Tibial nerve (tissue), 4 donors: ENCODE measurements at regions not wholly inside any gene's neighbourhood (a gene's known extent, or its start where the extent isn't known, plus 50 kb on each side); places are given as distances from the start of the nearest gene placed in this dataset.

Source experiments
- CTCF ChIP-seq, 5 experiments: fragments of 200-600 bp in 3 of 5; fragments of 450-650 bp in 2 of 5; sonication (generic) in 3 of 5; IDR thresholded peaks; one replicate each; pipeline ENCODE4 v1.5.1; 2016 to 2019; ENCODE audit warnings: antibody characterized with exemption in 5 of 5, mild to moderate bottlenecking in 3 of 5, moderate library complexity in 2 of 5
- EP300 ChIP-seq, 2 donors: sonication (generic); formaldehyde crosslinking; IDR thresholded peaks; one replicate each; pipeline ENCODE4 v1.6.1; 2017; ENCODE audit warnings: antibody characterized with exemption in 2 of 2, mild to moderate bottlenecking in 1 of 2
- POLR2A ChIP-seq, 2 donors: fragments of 450-650 bp; IDR thresholded peaks; one replicate each; pipeline ENCODE4 v1.6.1; 2017; ENCODE audit warnings: antibody characterized with exemption in 2 of 2, mild to moderate bottlenecking in 2 of 2, moderate library complexity in 2 of 2

GRCh38 chr7:156194813-156195212 lies 382.6 kb upstream of the SHH start:
- TF ChIP-seq CTCF (IDR thresholded peaks at IDR 0.05) (no peak), EP300 (IDR thresholded peaks at IDR 0.05) (no peak), POLR2A (IDR thresholded peaks at IDR 0.05) (no peak)
